ENCODE measurements at regions not wholly inside any gene's neighbourhood (a gene's known extent, or its start where the extent isn't known, plus 50 kb on each side); places are given as distances from the start of the nearest gene placed in this dataset.

GRCh38 chr1:69404486-69404885, 163.2 kb upstream of the LRRC7 start:
- TF ChIP-seq SPI1 (IDR thresholded peaks at IDR 0.05; ENCODE audit: borderline replicate concordance, low read depth) (no peak), REST (IDR thresholded peaks at IDR 0.05; ENCODE audit: insufficient replicate concordance, low read depth) (no peak)

Measured in HL-60 (cell line).